GM18861 (cell line): ENCODE measurements at regions not wholly inside any gene's neighbourhood (a gene's known extent, or its start where the extent isn't known, plus 50 kb on each side); places are given as distances from the start of the nearest gene placed in this dataset.
"Not testable (repeated sequence)": the region's sequence is repeated elsewhere in the genome, so short reads cannot be mapped to it uniquely, and the experiment has no call there.

Experiments
- ATAC-seq: cut with Tn5 transposase; IDR thresholded peaks from one replicate; pipeline ENCODE4 v1.9.1; 2021; ENCODE audit not compliant: unreplicated experiment

- ATAC-seq: no peak
Observed at GRCh38 chr13:62473190-62473943, 1057.7 kb upstream of the PCDH20 start.

GRCh38 chr13:62453761-62454160 is 1038.1 kb upstream of the PCDH20 start:
- ATAC-seq: no peak

DNA sequence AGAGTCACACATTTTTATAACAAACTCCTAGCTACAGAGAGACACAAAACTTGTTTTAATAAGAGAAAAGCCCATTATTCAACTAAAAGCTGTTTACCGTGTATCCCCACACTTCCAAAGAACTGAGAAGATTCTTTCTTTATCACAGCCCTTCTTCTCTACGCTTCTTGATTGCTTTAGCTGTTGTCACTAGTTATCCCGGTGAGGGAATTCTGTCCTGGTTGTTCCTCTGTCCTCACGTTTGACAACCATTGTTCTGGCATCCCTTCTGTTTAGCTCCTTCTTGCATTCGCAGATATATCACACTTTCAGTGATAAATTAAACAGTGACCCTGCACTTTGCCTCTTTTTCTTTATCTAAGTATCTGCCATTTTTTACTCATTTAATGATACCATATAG is 1035.1 kb upstream of the PCDH20 start:
- ATAC-seq: no peak

GRCh38 chr13:62447771-62448382 is 1032.2 kb upstream of the PCDH20 start:
- ATAC-seq: not testable (repeated sequence)

GRCh38 chr13:62444805-62445204 is 1029.2 kb upstream of the PCDH20 start:
- ATAC-seq: no peak

- no peak for ATAC-seq
Observed at GRCh38 chr13:62434081-62434480, 1018.4 kb upstream of the PCDH20 start.

GRCh38 chr13:62433660-62434059 is 1018.0 kb upstream of the PCDH20 start:
- no peak for ATAC-seq

DNA sequence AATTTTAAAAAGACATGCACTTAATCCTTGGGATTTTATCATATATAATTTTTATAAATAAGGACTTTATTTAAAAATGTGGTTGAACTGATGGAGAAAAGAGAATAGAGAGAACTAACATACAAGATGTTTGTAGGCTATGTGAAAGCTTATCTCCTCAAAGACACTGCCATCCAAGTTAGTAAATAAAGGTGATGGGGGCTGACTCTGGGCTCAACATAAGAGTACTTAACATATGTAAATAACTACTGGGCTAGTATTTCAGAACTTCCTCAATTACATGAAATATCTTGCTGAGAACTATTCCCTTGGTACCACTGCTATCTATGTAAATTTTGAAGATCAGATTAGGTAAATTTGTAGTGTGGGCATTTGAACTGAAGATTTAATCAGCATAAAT is 1017.3 kb upstream of the PCDH20 start:
- no peak for ATAC-seq

DNA sequence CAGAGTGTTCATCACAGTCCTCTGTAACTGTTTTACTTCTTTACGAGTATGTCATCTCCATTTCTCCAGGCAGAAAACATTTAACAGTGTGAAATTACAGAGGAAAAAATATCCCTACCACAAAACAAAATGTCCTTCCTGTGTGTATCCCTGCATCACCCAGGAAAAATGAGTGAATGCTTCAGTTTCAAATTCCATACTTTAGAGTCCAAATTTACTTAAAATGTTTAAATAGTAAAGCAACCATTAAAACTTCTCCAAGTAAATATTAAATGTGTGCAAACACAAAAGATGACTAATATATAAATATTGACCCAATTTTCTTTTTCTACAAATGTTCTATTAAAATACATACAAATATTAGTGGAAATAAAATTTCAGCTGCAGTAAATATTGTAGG is 1016.6 kb upstream of the PCDH20 start:
- no peak for ATAC-seq

GRCh38 chr13:62431852-62432251 is 1016.2 kb upstream of the PCDH20 start:
- ATAC-seq: no peak

DNA sequence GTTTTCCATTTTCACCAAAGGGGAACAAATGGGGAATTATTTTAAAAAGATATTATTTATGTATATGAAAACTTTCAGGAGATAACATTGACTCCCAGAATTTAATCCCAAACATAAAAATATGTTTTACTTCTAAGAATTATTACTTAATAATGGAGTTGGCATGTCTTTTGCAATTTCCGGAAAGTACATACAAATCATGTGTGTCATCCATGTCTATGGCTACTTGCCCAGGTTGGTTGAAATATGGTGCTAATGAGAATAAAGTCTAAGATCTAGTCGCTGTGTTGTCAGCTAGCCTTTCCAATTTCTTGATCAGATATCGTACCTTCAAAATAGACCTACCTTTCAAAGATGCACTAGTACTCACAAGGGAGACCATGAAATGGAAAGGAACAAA is 1003.2 kb upstream of the PCDH20 start:
- ATAC-seq: no peak

DNA sequence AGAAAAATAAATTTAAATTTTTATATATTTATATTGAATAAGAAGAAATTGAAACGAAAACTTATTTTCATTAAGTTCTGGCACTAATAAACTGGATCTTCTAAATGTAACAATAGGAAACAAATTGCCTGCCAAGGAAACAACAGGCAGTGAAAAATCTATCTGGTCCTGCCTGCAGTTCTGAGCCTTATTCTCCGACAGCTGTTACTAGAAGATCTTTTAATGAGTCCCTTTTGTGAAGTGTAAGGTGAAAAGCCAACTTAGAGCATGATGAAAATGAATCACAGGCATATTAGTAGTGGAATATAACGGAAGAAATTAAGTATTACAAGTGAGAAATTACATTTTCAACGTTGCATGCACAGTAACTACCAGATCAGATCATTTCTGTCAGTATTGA is 1002.7 kb upstream of the PCDH20 start:
- ATAC-seq: no peak

GRCh38 chr13:62407871-62408270 is 992.2 kb upstream of the PCDH20 start:
- ATAC-seq: no peak

GRCh38 chr13:62388515-62388914 is 972.9 kb upstream of the PCDH20 start:
- no peak for ATAC-seq

GRCh38 chr13:62387647-62388046 is 972.0 kb upstream of the PCDH20 start:
- no peak for ATAC-seq

- ATAC-seq: not testable (repeated sequence)
Observed at GRCh38 chr13:62379241-62379640, 963.6 kb upstream of the PCDH20 start.

GRCh38 chr13:62377838-62378237 is 962.2 kb upstream of the PCDH20 start:
- no peak for ATAC-seq

DNA sequence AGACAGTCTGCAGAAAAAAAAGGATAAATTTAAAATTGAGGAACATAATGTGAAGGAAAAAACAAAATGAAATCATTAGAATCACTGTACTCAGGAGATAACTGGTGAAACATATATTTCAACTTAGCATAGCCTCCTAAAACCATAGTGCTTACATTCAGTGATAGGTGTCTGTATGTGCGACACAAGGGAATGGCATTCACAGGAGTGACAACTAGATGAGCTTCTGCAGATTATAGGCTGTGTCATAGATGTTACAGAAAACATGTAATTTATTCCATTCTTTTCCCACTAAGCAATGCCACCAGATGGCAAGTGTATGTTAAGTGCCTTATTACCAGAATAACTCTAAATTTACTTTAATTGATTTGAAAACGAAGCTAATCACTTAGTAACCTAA is 960.0 kb upstream of the PCDH20 start:
- ATAC-seq: no peak

DNA sequence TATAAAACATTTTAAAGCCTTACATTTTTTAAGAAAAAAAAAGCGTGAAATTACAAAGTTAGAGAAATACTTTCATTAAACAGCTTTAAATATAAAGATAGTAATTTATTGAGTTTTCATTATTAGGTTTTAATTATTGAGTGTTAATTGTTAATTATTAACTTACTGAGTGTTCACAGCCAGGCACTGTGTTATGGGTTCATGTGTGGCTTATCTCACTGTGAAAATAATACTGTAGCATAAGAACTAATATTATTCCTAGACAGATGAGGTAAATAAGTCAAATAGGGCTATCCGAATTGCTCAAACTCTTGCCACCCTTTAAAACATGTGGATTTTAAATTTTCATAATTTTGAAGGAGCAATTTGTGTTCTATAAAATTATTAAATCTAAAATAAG is 956.1 kb upstream of the PCDH20 start:
- ATAC-seq: no peak

GRCh38 chr13:62367971-62368370 is 952.3 kb upstream of the PCDH20 start:
- ATAC-seq: not testable (repeated sequence)

GRCh38 chr13:62360609-62361008 is 945.0 kb upstream of the PCDH20 start:
- ATAC-seq: no peak

DNA sequence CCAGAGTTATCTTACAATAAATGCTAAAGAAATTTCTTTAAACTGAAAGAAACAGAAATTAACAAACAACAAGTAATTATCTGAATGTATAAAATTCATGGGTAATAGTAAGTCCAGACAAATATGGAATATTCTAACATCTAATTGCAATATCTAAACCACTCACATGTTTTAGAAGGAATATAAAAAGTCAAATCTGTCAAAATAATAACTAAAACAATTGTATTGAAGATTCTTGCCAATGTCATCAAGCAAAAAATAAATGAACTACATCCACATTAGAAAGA is 942.9 kb upstream of the PCDH20 start:
- ATAC-seq: no peak
